H1 (cell line): ENCODE measurements at regions not wholly inside any gene's neighbourhood (a gene's known extent, or its start where the extent isn't known, plus 50 kb on each side); places are given as distances from the start of the nearest gene placed in this dataset.
A peak's percentile ranks its signal among the peaks of the same experiment; 100 is the strongest.

Source experiments
- CTCF ChIA-PET: fragments of 300-600 bp; sonication (Branson Sonifier 250); formaldehyde crosslinking; loops from one replicate; lab custom pipeline; 2021; ENCODE audit not compliant: partially characterized antibody; lab: Charles Lee
- POLR2A ChIA-PET: fragments of 300-600 bp; sonication (Branson Sonifier 250); formaldehyde crosslinking; loops from one replicate; lab custom pipeline; 2021; ENCODE audit warnings: inconsistent platforms; ENCODE audit not compliant: partially characterized antibody; lab: Charles Lee
- DNase-seq, 2 experiments: peaks; one replicate each; pipeline versions ENCODE4 v3.0.0 to v3.0.0-alpha.2; 2010 to 2022; ENCODE audit warnings: low spot score in 2 of 2, low read depth in 1 of 2, mixed read lengths in 1 of 2
- FAIRE-seq: peaks from 2 replicates; lab custom pipeline; 2011; peaks lifted over from hg19 to GRCh38; lab: Jason Lieb, UNC
- H2AFZ ChIP-seq: 2 replicates; pipeline ENCODE4 v1.8.1; 2012; ENCODE audit warnings: low read length, inconsistent platforms
- H2AK5ac ChIP-seq: 2 replicates; pipeline ENCODE4 v1.6.1; 2013; ENCODE audit warnings: low read depth, low read length
- H2BK120ac ChIP-seq: replicated peaks from 2 replicates; pipeline ENCODE3; 2013; ENCODE audit warnings: low read depth, low read length, inconsistent platforms
- H2BK12ac ChIP-seq: 2 replicates; pipeline ENCODE4 v1.6.1; 2013; ENCODE audit warnings: low read depth, low read length
- H2BK15ac ChIP-seq: 2 replicates; pipeline ENCODE4 v1.6.1; 2013; ENCODE audit warnings: low read length
- H2BK20ac ChIP-seq: 2 replicates; pipeline ENCODE4 v1.6.1; 2013; ENCODE audit warnings: low read length
- H2BK5ac ChIP-seq: 2 replicates; pipeline ENCODE4 v1.6.1; 2013; ENCODE audit warnings: low read depth, low read length
- H3K14ac ChIP-seq: 2 replicates; pipeline ENCODE4 v1.6.1; 2013; ENCODE audit warnings: inconsistent platforms; ENCODE audit not compliant: insufficient read length
- H3K18ac ChIP-seq: 2 replicates; pipeline ENCODE4 v1.6.1; 2013; ENCODE audit warnings: low read length; ENCODE audit errors: extremely low read depth
- H3K23ac ChIP-seq: 2 replicates; pipeline ENCODE4 v1.6.1; 2013; ENCODE audit warnings: inconsistent platforms; ENCODE audit not compliant: insufficient read length
- H3K23me2 ChIP-seq: 2 replicates; pipeline ENCODE4 v1.6.1; 2013; ENCODE audit warnings: low read depth, low read length
- H3K27ac ChIP-seq: 2 replicates; pipeline ENCODE4 v1.6.1; 2011; ENCODE audit warnings: low read depth, low read length, inconsistent platforms
- H3K27me3 ChIP-seq, 4 experiments: replicated peaks in 1 of 4; 1 replicate in 1 of 4; 2 replicates in 3 of 4; pipeline versions ENCODE4 v1.6.1 to v1.8.1; 2011 to 2013; ENCODE audit warnings: low read length in 3 of 4, mild to moderate bottlenecking in 3 of 4, inconsistent platforms in 2 of 4, mixed read lengths in 2 of 4, moderate library complexity in 1 of 4; ENCODE audit not compliant: control insufficient read depth in 3 of 4, insufficient read depth in 3 of 4; ENCODE audit errors: extremely low read depth in 1 of 4
- H3K36me3 ChIP-seq, 4 experiments: 2 replicates each; pipeline versions ENCODE4 v1.6.1 to v1.8.1; 2011 to 2013; ENCODE audit warnings: mild to moderate bottlenecking in 4 of 4, low read length in 3 of 4, moderate library complexity in 2 of 4, control low read depth in 1 of 4, inconsistent platforms in 1 of 4; ENCODE audit not compliant: insufficient read depth in 4 of 4, control insufficient read depth in 2 of 4
- H3K4ac ChIP-seq: replicated peaks from 2 replicates; pipeline ENCODE3; 2013; ENCODE audit warnings: low read length, low read depth, mixed read lengths, inconsistent platforms; ENCODE audit not compliant: insufficient read length
- H3K4me1 ChIP-seq, 4 experiments: replicated peaks in 1 of 4; 1 replicate in 1 of 4; 2 replicates in 3 of 4; pipeline versions ENCODE4 v1.6.1 to v1.8.1; 2011 to 2013; ENCODE audit warnings: low read length in 3 of 4, inconsistent platforms in 2 of 4, mixed read lengths in 1 of 4; ENCODE audit not compliant: insufficient read depth in 4 of 4, control insufficient read depth in 3 of 4
- H3K4me2 ChIP-seq, 2 experiments: 2 replicates each; pipeline versions ENCODE4 v1.6.1 to v1.8.1; 2011 to 2013; ENCODE audit warnings: low read depth in 2 of 2, low read length in 2 of 2, control low read depth in 1 of 2, inconsistent platforms in 1 of 2, mild to moderate bottlenecking in 1 of 2; ENCODE audit not compliant: insufficient read depth in 1 of 2
- H3K4me3 ChIP-seq, 4 experiments: fragments of 200-600, 300-600 bp in 1 of 4; sonication (generic), shearing (Covaris generic), sonication (Bioruptor Twin) in 1 of 4; 2 replicates each; pipeline versions ENCODE4 v1.5.1 to v1.8.1; 2011 to 2016; ENCODE audit warnings: low read length in 4 of 4, low read depth in 3 of 4, control low read depth in 2 of 4, inconsistent platforms in 2 of 4, mild to moderate bottlenecking in 2 of 4, mixed read lengths in 1 of 4, moderate library complexity in 1 of 4; ENCODE audit not compliant: insufficient read depth in 2 of 4; ENCODE audit errors: extremely low read depth in 1 of 4
- H3K56ac ChIP-seq: replicated peaks from 2 replicates; pipeline ENCODE3; 2013; ENCODE audit warnings: low read depth, mild to moderate bottlenecking, mixed read lengths, low read length, inconsistent platforms; ENCODE audit not compliant: insufficient read length
- H3K79me1 ChIP-seq: 2 replicates; pipeline ENCODE4 v1.6.1; 2013; ENCODE audit warnings: low read depth, low read length, control low read depth
- H3K79me2 ChIP-seq, 2 experiments: 2 replicates each; pipeline versions ENCODE4 v1.6.1 to v1.8.1; 2012 to 2013; ENCODE audit warnings: low read length in 2 of 2, mild to moderate bottlenecking in 2 of 2, inconsistent platforms in 1 of 2; ENCODE audit not compliant: insufficient read depth in 2 of 2, control insufficient read depth in 1 of 2
- H3K9ac ChIP-seq, 4 experiments: replicated peaks in 1 of 4; 1 replicate in 1 of 4; 2 replicates in 3 of 4; pipeline versions ENCODE4 v1.6.1 to v1.8.1; 2011 to 2013; ENCODE audit warnings: low read depth in 3 of 4, low read length in 3 of 4, control low read depth in 2 of 4, mild to moderate bottlenecking in 2 of 4, moderate library complexity in 2 of 4, inconsistent platforms in 1 of 4; ENCODE audit errors: extremely low read depth in 1 of 4
- H3K9me3 ChIP-seq, 2 experiments: 2 replicates each; pipeline versions ENCODE4 v1.6.1 to v1.8.1; 2012 to 2013; ENCODE audit warnings: mild to moderate bottlenecking in 2 of 2, moderate library complexity in 2 of 2, control low read depth in 1 of 2, inconsistent platforms in 1 of 2, low read depth in 1 of 2, low read length in 1 of 2, mixed read lengths in 1 of 2; ENCODE audit not compliant: insufficient read depth in 2 of 2
- H4K20me1 ChIP-seq, 2 experiments: replicated peaks in 1 of 2; 2 replicates each; pipeline versions ENCODE3 to v1.8.1; 2011 to 2013; ENCODE audit warnings: inconsistent platforms in 2 of 2, low read length in 2 of 2, mild to moderate bottlenecking in 1 of 2; ENCODE audit not compliant: insufficient read depth in 2 of 2, control insufficient read depth in 1 of 2
- H4K5ac ChIP-seq: 2 replicates; pipeline ENCODE4 v1.6.1; 2013; ENCODE audit warnings: low read length, low read depth, mixed read lengths, inconsistent platforms; ENCODE audit not compliant: insufficient read length
- H4K8ac ChIP-seq: 2 replicates; pipeline ENCODE4 v1.8.0; 2013; ENCODE audit warnings: mild to moderate bottlenecking, moderate library complexity, low read length, inconsistent platforms; ENCODE audit not compliant: insufficient read depth; ENCODE audit errors: extremely low read depth
- H4K91ac ChIP-seq: replicated peaks from 2 replicates; pipeline ENCODE3; 2013; ENCODE audit warnings: low read length, mixed read lengths, inconsistent platforms; ENCODE audit not compliant: insufficient read length
- ATF2 ChIP-seq: IDR thresholded peaks from 2 replicates; pipeline ENCODE4 v1.6.1; 2012; ENCODE audit warnings: low read length, inconsistent platforms
- BCL11A ChIP-seq, 2 experiments: IDR thresholded peaks; one replicate each; pipeline ENCODE4 v1.6.1; 2011; ENCODE audit warnings: low read depth in 2 of 2, low read length in 2 of 2, mild to moderate bottlenecking in 2 of 2
- CBX8 ChIP-seq: fragments of 300-800, 300-1000 bp; sonication (generic); IDR thresholded peaks from 2 replicates; pipeline ENCODE4 v1.7.1; 2016; ENCODE audit warnings: low read depth, low read length, borderline replicate concordance
- EP300 ChIP-seq, 2 experiments: IDR thresholded peaks; 1 replicate in 1 of 2; 2 replicates in 1 of 2; pipeline ENCODE4 v1.6.1; 2011 to 2012; ENCODE audit warnings: low read depth in 2 of 2, low read length in 2 of 2, mild to moderate bottlenecking in 2 of 2, borderline replicate concordance in 1 of 2, inconsistent platforms in 1 of 2, moderate library complexity in 1 of 2
- KDM1A ChIP-seq: fragments of 200-600, 300-600 bp; sonication (generic); IDR thresholded peaks from 2 replicates; pipeline ENCODE4 v1.7.1; 2016; ENCODE audit warnings: mild to moderate bottlenecking, low read length, borderline replicate concordance
- POLR2A ChIP-seq, 2 experiments: IDR thresholded peaks; 1 replicate in 1 of 2; 2 replicates in 1 of 2; pipeline ENCODE4 v1.6.1; 2011; ENCODE audit warnings: low read depth in 2 of 2, low read length in 2 of 2, mild to moderate bottlenecking in 2 of 2; ENCODE audit errors: control extremely low read depth in 1 of 2
- RAD21 ChIP-seq, 2 experiments: IDR thresholded peaks in 1 of 2; conservative IDR thresholded peaks in 1 of 2; 2 replicates each; pipeline ENCODE4 v1.6.1; 2011; ENCODE audit warnings: low read depth in 2 of 2, low read length in 2 of 2, improper control_type of control experiment in 1 of 2, inconsistent platforms in 1 of 2, mild to moderate bottlenecking in 1 of 2, moderate library complexity in 1 of 2
- TEAD4 ChIP-seq: IDR thresholded peaks from 2 replicates; pipeline ENCODE4 v1.6.1; 2012; ENCODE audit warnings: low read depth, low read length, inconsistent platforms, mixed read lengths
- WGBS, 2 experiments: shearing (Covaris generic) in 1 of 2; methylation state at CpG; one replicate each; pipeline versions ENCODE4 v1.1.6 to v1.1.7; 2013 to 2015; ENCODE audit warnings: low lambda C conversion rate in 2 of 2, mixed read lengths in 2 of 2, inconsistent platforms in 1 of 2, low coverage in 1 of 2, missing lambda C conversion rate in 1 of 2; ENCODE audit not compliant: insufficient replicate concordance in 2 of 2, insufficient coverage in 1 of 2, insufficient read length in 1 of 2; ENCODE audit errors: extremely low coverage in 1 of 2, missing lambda C conversion rate in 1 of 2; 5-methylcytosine and 5-hydroxymethylcytosine counted together

- Histone ChIP-seq H3K9me3 (peaks cover 0 to 6% of the 10 kb centered on the region in 2 experiments; a peak in 2 of 4 replicates), H3K4me2 (no peak overlapping the region), H2BK120ac (no peak overlapping the region), H3K23ac (no peak overlapping the region), H3K9ac (no peak overlapping the region), H2BK15ac (no peak overlapping the region), H3K4me3 (no peak overlapping the region), H3K14ac (no peak overlapping the region), H4K8ac (no peak overlapping the region), H3K56ac (no peak overlapping the region), H2AFZ (no peak overlapping the region), H2BK5ac (no peak overlapping the region), H4K5ac (no peak overlapping the region), H2BK12ac (no peak overlapping the region), H3K79me2 (no peaks in the 10 kb centered on the region), H3K27ac (no peak overlapping the region), H3K18ac (no peak overlapping the region), H3K79me1 (no peaks in the 10 kb centered on the region), H4K91ac (no peak overlapping the region), H3K27me3 (no peaks in the 10 kb centered on the region), H3K36me3 (no peaks in the 10 kb centered on the region), H4K20me1 (no peaks in the 10 kb centered on the region), H3K23me2 (no peaks in the 10 kb centered on the region), H2AK5ac (no peak overlapping the region), H2BK20ac (no peak overlapping the region), H3K4me1 (no peaks in the 10 kb centered on the region), H3K4ac (no peak overlapping the region)
- POLR2A ChIA-PET = no interaction called here
- 100% methylated on average over 1 of the region's 1 CpG; no CpG with 5 or more reads in 1 of the 2 experiments for WGBS, 2 experiments
- no peak for DNase-seq
- no peak for FAIRE-seq
- CTCF ChIA-PET = interaction anchor here (0.7 kb wide), 1 partner anchor 34 kb away, joined by 3 read pairs; no protein-coding TSS in a partner anchor
- TF ChIP-seq TEAD4 (0 out of 2 replicates have a peak, but pooled peaks have one; percentile 18), CBX8 (no peak), ATF2 (no peak), RAD21 (IDR thresholded peaks at IDR 0.05 in 1 of 2, conservative IDR thresholded peaks at IDR 0.05 in 1 of 2; ENCODE audit: low read depth in 2 of 2, low read length in 2 of 2) (no peak), EP300 (IDR thresholded peaks at IDR 0.05; ENCODE audit: borderline replicate concordance in 1 of 2, low read depth in 2 of 2, low read length in 2 of 2) (no peak), KDM1A (no peak), BCL11A (IDR thresholded peaks at IDR 0.05; ENCODE audit: low read depth in 2 of 2, low read length in 2 of 2) (no peak), POLR2A (IDR thresholded peaks at IDR 0.05; ENCODE audit: control extremely low read depth in 1 of 2, low read depth in 2 of 2, low read length in 2 of 2) (no peak)
Measured at GRCh38 chr3:152969557-152970300, 134.8 kb downstream of the P2RY1 start.
